ENCODE measurements at regions not wholly inside any gene's neighbourhood (a gene's known extent, or its start where the extent isn't known, plus 50 kb on each side); places are given as distances from the start of the nearest gene placed in this dataset.
A peak's percentile ranks its signal among the peaks of the same experiment; 100 is the strongest.

GRCh38 chr1:103416681-103417286 lies 108.7 kb upstream of the RNPC3 start:
- H3K27ac ChIP-seq (ENCODE audit: low read depth, low read length): no peak overlapping the region
- H3K36me3 ChIP-seq (ENCODE audit: control insufficient read depth in 1 of 2, insufficient read depth in 2 of 2, low read length in 2 of 2): no peaks in the 10 kb centered on the region
- H2AK5ac ChIP-seq (ENCODE audit: low read length): no peak overlapping the region
- no peak overlapping the region for H2AFZ ChIP-seq (ENCODE audit: insufficient read depth, low read length, poor library complexity)
- H3K14ac ChIP-seq (ENCODE audit: low read length): no peak overlapping the region
- no peaks in the 10 kb centered on the region for H3K27me3 ChIP-seq (ENCODE audit: insufficient read depth, low read length)
- no peak overlapping the region for H4K91ac ChIP-seq (ENCODE audit: low read depth, low read length)
- no peak for DNase-seq
- no peak overlapping the region for H2BK120ac ChIP-seq (ENCODE audit: insufficient read depth, low read length, poor library complexity)
- no CpG with 5 or more reads among the region's 1 CpG for WGBS (ENCODE audit: extremely low coverage, insufficient coverage, insufficient read length)
- no peak overlapping the region for H3K9ac ChIP-seq (ENCODE audit: low read length)
- no peak overlapping the region for H2BK12ac ChIP-seq (ENCODE audit: low read length)
- no peaks in the 10 kb centered on the region for H3K79me2 ChIP-seq (ENCODE audit: control insufficient read depth, insufficient read depth, low read length, poor library complexity)
- H4K12ac ChIP-seq (ENCODE audit: low read depth, low read length): no peak overlapping the region
- H3K4me2 ChIP-seq (ENCODE audit: low read length): no peak overlapping the region
- H2BK5ac ChIP-seq (ENCODE audit: low read depth, low read length, poor library complexity): no peak overlapping the region
- no peak overlapping the region for H3K18ac ChIP-seq (ENCODE audit: low read length)
- no peaks in the 10 kb centered on the region for H3K9me3 ChIP-seq (ENCODE audit: insufficient read depth, low read depth, low read length)
- no peak overlapping the region for H3K4me3 ChIP-seq (ENCODE audit: low read depth, low read length)
- no peak overlapping the region for H4K8ac ChIP-seq (ENCODE audit: low read depth, low read length)
- H3K4ac ChIP-seq (ENCODE audit: low read depth, low read length): no peak overlapping the region
- H3K4me1 ChIP-seq (ENCODE audit: control insufficient read depth in 1 of 2, insufficient read depth in 2 of 2, low read length in 2 of 2): no peaks in the 10 kb centered on the region
- no peak overlapping the region for H3K23ac ChIP-seq (ENCODE audit: low read length)
- no peaks in the 10 kb centered on the region for H3K79me1 ChIP-seq (ENCODE audit: low read length)

GRCh38 chr1:103387898-103388297 lies 137.6 kb upstream of the RNPC3 start:
- H4K8ac ChIP-seq (ENCODE audit: low read depth, low read length): no peak overlapping the region
- H2BK120ac ChIP-seq (ENCODE audit: insufficient read depth, low read length, poor library complexity): no peak overlapping the region
- no peak overlapping the region for H2BK5ac ChIP-seq (ENCODE audit: low read depth, low read length, poor library complexity)
- no peak overlapping the region for H3K27ac ChIP-seq (ENCODE audit: low read depth, low read length)
- no peaks in the 10 kb centered on the region for H3K4me1 ChIP-seq (ENCODE audit: control insufficient read depth in 1 of 2, insufficient read depth in 2 of 2, low read length in 2 of 2)
- no peaks in the 10 kb centered on the region for H3K36me3 ChIP-seq (ENCODE audit: control insufficient read depth in 1 of 2, insufficient read depth in 2 of 2, low read length in 2 of 2)
- no peak overlapping the region for H4K91ac ChIP-seq (ENCODE audit: low read depth, low read length)
- no peaks in the 10 kb centered on the region for H3K9me3 ChIP-seq (ENCODE audit: insufficient read depth, low read depth, low read length)
- no peak for DNase-seq
- no peak overlapping the region for H3K4me2 ChIP-seq (ENCODE audit: low read length)
- H3K9ac ChIP-seq (ENCODE audit: low read length): no peak overlapping the region
- H3K79me1 ChIP-seq (ENCODE audit: low read length): no peaks in the 10 kb centered on the region
- H2AFZ ChIP-seq (ENCODE audit: insufficient read depth, low read length, poor library complexity): no peak overlapping the region
- no peak overlapping the region for H2BK12ac ChIP-seq (ENCODE audit: low read length)
- no peak overlapping the region for H3K14ac ChIP-seq (ENCODE audit: low read length)
- no peaks in the 10 kb centered on the region for H3K27me3 ChIP-seq (ENCODE audit: insufficient read depth, low read length)
- no peak overlapping the region for H2AK5ac ChIP-seq (ENCODE audit: low read length)
- H3K79me2 ChIP-seq (ENCODE audit: control insufficient read depth, insufficient read depth, low read length, poor library complexity): no peaks in the 10 kb centered on the region
- H3K4me3 ChIP-seq (ENCODE audit: low read depth, low read length): no peak overlapping the region
- H3K18ac ChIP-seq (ENCODE audit: low read length): no peak overlapping the region
- H4K12ac ChIP-seq (ENCODE audit: low read depth, low read length): no peak overlapping the region
- WGBS (ENCODE audit: extremely low coverage, insufficient coverage, insufficient read length): no CpG with 5 or more reads among the region's 1 CpG
- no peak overlapping the region for H3K23ac ChIP-seq (ENCODE audit: low read length)
- no peak overlapping the region for H3K4ac ChIP-seq (ENCODE audit: low read depth, low read length)

DNA sequence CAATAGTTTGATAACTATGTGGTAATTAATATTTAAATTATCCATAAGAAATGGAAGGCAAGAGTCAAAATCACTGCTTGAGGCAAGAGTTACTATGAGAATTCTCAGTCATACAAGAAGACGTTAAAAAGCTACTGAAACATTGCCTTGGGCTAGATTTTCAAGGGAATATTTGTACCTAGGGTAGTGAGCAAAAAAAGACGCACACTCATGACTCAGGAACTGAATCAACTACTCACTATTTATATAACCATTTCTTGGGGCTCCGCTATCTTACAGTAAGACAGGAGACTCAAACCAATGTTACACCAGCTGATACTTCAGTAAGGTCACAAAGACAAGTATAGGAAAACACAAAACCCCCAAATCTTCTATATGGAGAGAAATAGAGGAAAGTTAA lies 151.5 kb upstream of the RNPC3 start:
- WGBS (ENCODE audit: extremely low coverage, insufficient coverage, insufficient read length): no CpG with 5 or more reads among the region's 3 CpGs
- H4K8ac ChIP-seq (ENCODE audit: low read depth, low read length): no peak overlapping the region
- no peak overlapping the region for H3K27ac ChIP-seq (ENCODE audit: low read depth, low read length)
- DNase-seq: peak in 1 of 2 donors; percentile 28
- H3K9me3 ChIP-seq (ENCODE audit: insufficient read depth, low read depth, low read length): peaks cover 2% of the 10 kb centered on the region
- H3K23ac ChIP-seq (ENCODE audit: low read length): no peak overlapping the region
- no peak overlapping the region for H2AK5ac ChIP-seq (ENCODE audit: low read length)
- H2BK5ac ChIP-seq (ENCODE audit: low read depth, low read length, poor library complexity): no peak overlapping the region
- no peak overlapping the region for H4K91ac ChIP-seq (ENCODE audit: low read depth, low read length)
- no peak overlapping the region for H3K4me2 ChIP-seq (ENCODE audit: low read length)
- no peaks in the 10 kb centered on the region for H3K4me1 ChIP-seq (ENCODE audit: control insufficient read depth in 1 of 2, insufficient read depth in 2 of 2, low read length in 2 of 2)
- no peak overlapping the region for H3K14ac ChIP-seq (ENCODE audit: low read length)
- H3K4ac ChIP-seq (ENCODE audit: low read depth, low read length): no peak overlapping the region
- H3K9ac ChIP-seq (ENCODE audit: low read length): no peak overlapping the region
- no peak overlapping the region for H3K18ac ChIP-seq (ENCODE audit: low read length)
- H2BK120ac ChIP-seq (ENCODE audit: insufficient read depth, low read length, poor library complexity): no peak overlapping the region
- no peaks in the 10 kb centered on the region for H3K79me1 ChIP-seq (ENCODE audit: low read length)
- no peak overlapping the region for H2AFZ ChIP-seq (ENCODE audit: insufficient read depth, low read length, poor library complexity)
- no peak overlapping the region for H2BK12ac ChIP-seq (ENCODE audit: low read length)
- no peaks in the 10 kb centered on the region for H3K79me2 ChIP-seq (ENCODE audit: control insufficient read depth, insufficient read depth, low read length, poor library complexity)
- H4K12ac ChIP-seq (ENCODE audit: low read depth, low read length): no peak overlapping the region
- H3K27me3 ChIP-seq (ENCODE audit: insufficient read depth, low read length): no peaks in the 10 kb centered on the region
- no peak overlapping the region for H3K4me3 ChIP-seq (ENCODE audit: low read depth, low read length)
- H3K36me3 ChIP-seq (ENCODE audit: control insufficient read depth in 1 of 2, insufficient read depth in 2 of 2, low read length in 2 of 2): peaks cover 0 to 2% of the 10 kb centered on the region in 2 experiments

DNA sequence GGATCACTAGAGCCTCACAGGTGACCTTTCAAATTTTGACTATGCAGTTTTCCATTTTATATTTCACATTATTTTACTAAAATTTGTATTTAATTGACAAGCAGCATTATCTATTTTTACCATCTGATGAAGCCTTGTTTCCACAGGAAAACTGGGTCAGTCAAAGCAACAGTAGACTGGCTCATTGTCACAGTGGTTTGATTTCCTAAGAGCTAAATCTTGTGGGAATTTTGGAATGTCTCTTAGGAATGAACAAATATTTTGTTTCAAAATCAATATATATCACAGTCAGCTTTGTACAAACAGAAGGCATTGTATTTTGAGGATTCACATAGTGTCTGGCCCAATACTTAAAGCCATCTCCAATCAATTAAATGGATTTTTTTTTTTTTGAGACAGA lies 152.6 kb upstream of the RNPC3 start:
- H4K91ac ChIP-seq (ENCODE audit: low read depth, low read length): no peak overlapping the region
- no peaks in the 10 kb centered on the region for H3K79me2 ChIP-seq (ENCODE audit: control insufficient read depth, insufficient read depth, low read length, poor library complexity)
- peak in 1 of 2 donors; percentile 16 for DNase-seq

More for the DNA sequence above, 152.6 kb upstream of the RNPC3 start:
- no peak overlapping the region for H3K23ac ChIP-seq (ENCODE audit: low read length)
- H3K4me2 ChIP-seq (ENCODE audit: low read length): no peak overlapping the region
- no peaks in the 10 kb centered on the region for H3K27me3 ChIP-seq (ENCODE audit: insufficient read depth, low read length)
- no peak overlapping the region for H3K14ac ChIP-seq (ENCODE audit: low read length)
- H3K4me3 ChIP-seq (ENCODE audit: low read depth, low read length): no peak overlapping the region
- no peak overlapping the region for H2BK120ac ChIP-seq (ENCODE audit: insufficient read depth, low read length, poor library complexity)
- peaks cover 2% of the 10 kb centered on the region for H3K9me3 ChIP-seq (ENCODE audit: insufficient read depth, low read depth, low read length)
- H2BK12ac ChIP-seq (ENCODE audit: low read length): no peak overlapping the region
- H3K79me1 ChIP-seq (ENCODE audit: low read length): no peaks in the 10 kb centered on the region
- no peak overlapping the region for H2BK5ac ChIP-seq (ENCODE audit: low read depth, low read length, poor library complexity)
- H4K8ac ChIP-seq (ENCODE audit: low read depth, low read length): no peak overlapping the region
- H2AFZ ChIP-seq (ENCODE audit: insufficient read depth, low read length, poor library complexity): no peak overlapping the region
- no peak overlapping the region for H3K18ac ChIP-seq (ENCODE audit: low read length)
- no peaks in the 10 kb centered on the region for H3K4me1 ChIP-seq (ENCODE audit: control insufficient read depth in 1 of 2, insufficient read depth in 2 of 2, low read length in 2 of 2)
- H4K12ac ChIP-seq (ENCODE audit: low read depth, low read length): no peak overlapping the region
- no peak overlapping the region for H3K9ac ChIP-seq (ENCODE audit: low read length)
- H2AK5ac ChIP-seq (ENCODE audit: low read length): no peak overlapping the region
- H3K27ac ChIP-seq (ENCODE audit: low read depth, low read length): no peak overlapping the region
- peaks cover 0 to 2% of the 10 kb centered on the region in 2 experiments for H3K36me3 ChIP-seq (ENCODE audit: control insufficient read depth in 1 of 2, insufficient read depth in 2 of 2, low read length in 2 of 2)
- H3K4ac ChIP-seq (ENCODE audit: low read depth, low read length): no peak overlapping the region

Measured in trophoblast cell (in vitro differentiated cells and primary cell).